ENCODE measurements at regions not wholly inside any gene's neighbourhood (a gene's known extent, or its start where the extent isn't known, plus 50 kb on each side); places are given as distances from the start of the nearest gene placed in this dataset.

DNA sequence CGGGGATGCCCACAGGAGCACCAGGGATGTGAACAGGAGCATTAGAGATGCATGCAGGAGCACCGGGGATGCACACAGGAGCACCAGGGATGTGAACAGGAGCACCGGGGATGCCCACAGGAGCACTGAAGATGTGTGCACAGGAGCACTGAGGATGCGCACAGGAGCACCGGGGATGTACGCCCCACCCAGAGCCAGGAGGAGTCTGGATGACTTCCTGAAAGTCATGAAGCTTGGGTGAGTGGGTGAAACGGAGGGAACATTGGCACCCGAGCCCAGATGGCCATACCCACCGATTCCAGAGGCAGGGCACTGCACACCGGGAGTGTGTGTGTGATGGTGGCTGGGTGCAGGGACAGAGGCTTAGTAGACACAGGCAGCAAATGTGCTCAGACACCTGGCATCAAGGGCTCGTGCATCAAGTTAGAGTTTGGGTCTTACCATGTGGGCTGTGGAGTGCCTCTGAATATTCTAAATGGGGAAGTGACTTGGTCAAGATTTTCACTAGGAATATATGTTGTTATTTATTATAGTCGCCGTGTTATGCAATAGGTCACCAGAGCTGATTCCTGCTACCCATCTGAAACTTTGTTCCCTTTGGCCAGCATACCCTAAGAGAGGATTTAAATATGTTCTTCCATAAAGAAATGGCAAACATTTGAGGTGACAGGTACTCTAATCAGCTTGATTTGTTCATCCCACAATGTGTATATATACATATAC is 365.8 kb upstream of the MYT1L start:
- H3K4me1 ChIP-seq = no peaks in the 10 kb centered on the region
- H3K27me3 ChIP-seq (ENCODE audit: low read depth) = no peaks in the 10 kb centered on the region
- no peak overlapping the region for H3K4me3 ChIP-seq
- in situ Hi-C loops (cut with MboI; ENCODE audit: low sequenced_read_pairs) = no loop called here
- no peaks in the 10 kb centered on the region for H3K9me3 ChIP-seq
- H3K36me3 ChIP-seq (replicated peaks) = no peaks in the 10 kb centered on the region
- DNase-seq (ENCODE audit: low spot score in 2 of 2) = no peak

DNA sequence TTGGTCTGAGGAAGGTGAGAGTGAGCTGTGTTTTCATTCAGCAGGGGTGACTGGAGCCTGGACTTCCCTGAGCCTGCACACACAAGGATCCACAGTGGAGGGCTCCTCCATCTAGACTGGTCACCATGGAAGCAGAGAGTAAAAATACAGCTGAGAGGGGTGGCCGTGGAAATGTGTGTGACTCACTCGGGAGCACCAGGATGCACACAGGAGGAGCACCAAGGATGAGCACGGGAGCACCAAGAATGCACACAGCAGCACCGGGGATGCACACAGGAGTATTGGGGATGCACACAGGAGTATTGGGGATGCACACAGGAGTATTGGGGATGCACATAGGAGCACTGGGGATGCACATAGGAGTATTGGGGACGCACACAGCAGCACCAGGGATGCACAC is 365.2 kb upstream of the MYT1L start:
- Histone ChIP-seq H3K4me3 (no peak overlapping the region), H3K36me3 (replicated peaks) (no peaks in the 10 kb centered on the region), H3K4me1 (no peaks in the 10 kb centered on the region), H3K9me3 (no peaks in the 10 kb centered on the region), H3K27me3 (ENCODE audit: low read depth) (no peaks in the 10 kb centered on the region)
- no peak for DNase-seq (ENCODE audit: low spot score in 2 of 2)
- in situ Hi-C loops (cut with MboI; ENCODE audit: low sequenced_read_pairs) = no loop called here

DNA sequence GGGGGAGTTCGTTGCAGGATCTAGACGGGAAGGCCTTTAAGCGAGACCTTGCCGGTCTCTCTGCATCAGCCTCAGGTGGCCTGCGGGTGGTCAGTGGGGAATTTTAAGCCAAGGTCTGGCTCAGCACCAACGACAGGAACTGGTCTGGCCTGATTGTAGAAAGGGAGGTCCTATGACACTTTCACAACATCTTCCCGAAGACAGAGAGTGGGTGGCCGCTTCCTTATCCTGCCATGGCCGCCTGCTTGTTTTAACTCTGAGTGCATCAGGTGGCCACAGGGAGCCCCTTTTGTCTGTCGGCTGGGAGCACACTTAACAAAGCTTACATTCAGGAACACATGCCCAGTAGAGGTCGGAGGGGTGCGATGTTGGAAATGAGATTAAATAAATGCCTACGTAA is 363.7 kb upstream of the MYT1L start:
- Histone ChIP-seq H3K4me1 (no peaks in the 10 kb centered on the region), H3K36me3 (replicated peaks) (no peaks in the 10 kb centered on the region), H3K27me3 (ENCODE audit: low read depth) (no peaks in the 10 kb centered on the region), H3K4me3 (no peak overlapping the region), H3K9me3 (no peaks in the 10 kb centered on the region)
- no peak for DNase-seq (ENCODE audit: low spot score in 2 of 2)
- in situ Hi-C loops (cut with MboI; ENCODE audit: low sequenced_read_pairs) = no loop called here

DNA sequence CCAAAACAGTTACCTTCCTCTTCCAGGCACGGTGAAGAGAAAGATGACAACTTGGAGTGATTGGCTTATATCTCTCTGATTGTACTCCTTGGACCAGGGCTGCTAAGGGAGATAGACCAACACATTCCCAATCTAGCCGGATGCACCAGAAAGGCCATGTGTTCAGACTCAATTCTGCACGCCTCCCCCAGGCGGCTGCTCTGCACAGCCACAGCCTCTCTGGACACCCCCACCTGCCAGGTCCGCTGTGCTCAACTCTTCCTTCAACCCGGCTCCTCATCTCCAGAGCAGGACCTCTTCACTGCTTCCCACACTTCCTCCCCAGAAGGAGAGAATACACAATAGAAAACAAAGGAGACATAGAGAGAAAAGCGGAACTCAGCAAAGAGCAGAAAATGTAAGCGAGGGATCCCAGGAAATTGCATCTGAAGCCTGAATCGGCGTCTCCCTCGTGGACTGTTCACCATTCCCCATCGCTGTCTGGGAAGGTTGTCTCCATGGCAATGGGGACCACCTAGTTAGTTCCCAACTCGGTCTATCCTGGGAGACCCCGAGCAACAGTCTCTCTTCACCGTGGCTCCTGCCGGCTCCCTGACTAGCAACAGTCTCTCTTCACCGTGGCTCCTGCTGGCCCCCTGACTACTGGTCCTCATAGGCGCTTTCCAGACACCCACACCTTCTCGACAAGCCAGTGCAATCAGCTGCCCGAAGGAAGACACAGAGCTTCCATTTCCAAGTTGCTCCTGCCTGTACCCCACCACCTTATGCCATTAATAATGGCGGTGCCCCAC is 361.7 kb upstream of the MYT1L start:
- Histone ChIP-seq H3K4me3 (no peak overlapping the region), H3K4me1 (no peaks in the 10 kb centered on the region), H3K36me3 (replicated peaks) (no peaks in the 10 kb centered on the region), H3K27me3 (ENCODE audit: low read depth) (no peaks in the 10 kb centered on the region), H3K9me3 (no peaks in the 10 kb centered on the region)
- in situ Hi-C loops (cut with MboI; ENCODE audit: low sequenced_read_pairs) = no loop called here
- no peak for DNase-seq (ENCODE audit: low spot score in 2 of 2)

DNA sequence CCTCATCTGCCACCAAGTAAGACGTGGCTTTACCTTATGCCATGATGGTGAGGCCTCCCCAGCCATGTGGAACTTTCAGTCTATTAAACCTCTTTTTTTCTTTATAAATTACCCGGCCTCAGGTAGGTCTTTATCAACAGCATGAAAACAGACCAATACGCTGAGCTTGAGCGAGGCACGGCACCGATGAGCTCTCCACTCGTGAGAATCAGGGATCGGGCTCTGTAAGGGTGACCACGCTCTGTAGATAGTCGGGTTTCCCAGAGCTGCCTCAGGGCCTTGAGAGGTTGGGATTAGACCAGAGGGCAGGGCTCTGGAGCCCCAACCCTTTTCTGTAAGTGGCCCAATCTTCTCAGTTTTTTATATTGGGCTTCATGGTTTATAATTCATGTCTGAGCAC is 360.3 kb upstream of the MYT1L start:
- Histone ChIP-seq H3K36me3 (replicated peaks) (no peaks in the 10 kb centered on the region), H3K4me3 (no peak overlapping the region), H3K9me3 (no peaks in the 10 kb centered on the region), H3K27me3 (ENCODE audit: low read depth) (no peaks in the 10 kb centered on the region), H3K4me1 (no peaks in the 10 kb centered on the region)
- DNase-seq (ENCODE audit: low spot score in 2 of 2) = no peak
- in situ Hi-C loops (cut with MboI; ENCODE audit: low sequenced_read_pairs) = no loop called here

DNA sequence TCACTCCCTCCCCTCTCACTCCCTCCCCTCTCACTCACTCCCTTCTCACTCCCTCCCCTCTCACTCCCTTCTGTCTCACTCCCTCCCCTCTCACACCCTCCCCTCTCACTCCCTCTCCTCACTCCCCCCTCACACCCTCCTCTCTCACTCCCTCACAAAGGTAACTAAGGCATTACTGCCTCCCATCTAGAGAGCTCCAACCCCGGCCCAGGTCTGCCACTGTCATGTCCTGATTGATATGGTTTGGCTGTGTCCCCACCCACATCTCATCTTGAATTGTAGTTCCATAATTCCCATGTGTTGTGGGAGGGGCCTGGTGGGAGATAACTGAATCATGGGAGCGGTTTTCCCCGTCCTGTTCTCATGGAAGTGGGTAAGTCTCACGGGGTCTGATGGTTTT is 359.9 kb upstream of the MYT1L start:
- in situ Hi-C loops (cut with MboI; ENCODE audit: low sequenced_read_pairs) = no loop called here
- DNase-seq (ENCODE audit: low spot score in 2 of 2) = no peak
- H3K4me3 ChIP-seq = no peak overlapping the region
- H3K4me1 ChIP-seq = no peaks in the 10 kb centered on the region
- no peaks in the 10 kb centered on the region for H3K36me3 ChIP-seq (replicated peaks)
- no peaks in the 10 kb centered on the region for H3K27me3 ChIP-seq (ENCODE audit: low read depth)
- H3K9me3 ChIP-seq = no peaks in the 10 kb centered on the region

DNA sequence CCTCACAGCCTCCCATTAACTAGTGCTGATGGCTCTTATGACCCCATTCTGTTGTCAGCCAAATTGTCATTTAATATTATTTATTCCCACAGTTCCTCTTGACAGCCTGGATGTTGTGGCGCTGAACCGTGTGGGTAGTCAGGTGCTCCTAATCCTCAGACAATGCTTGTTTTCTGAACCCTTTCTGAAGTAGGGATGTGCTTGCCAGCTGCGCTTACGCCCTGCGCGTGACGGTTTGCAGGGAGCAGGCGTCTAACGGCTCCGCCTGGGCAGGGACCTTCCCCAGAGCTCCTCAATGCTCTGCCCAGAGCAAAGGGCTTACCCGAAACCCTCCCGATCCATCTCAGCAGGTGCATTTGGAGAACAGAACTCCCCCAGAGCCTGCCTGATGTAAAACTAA is 358.2 kb upstream of the MYT1L start:
- Histone ChIP-seq H3K27me3 (ENCODE audit: low read depth) (no peaks in the 10 kb centered on the region), H3K36me3 (replicated peaks) (no peaks in the 10 kb centered on the region), H3K4me1 (no peaks in the 10 kb centered on the region), H3K9me3 (no peaks in the 10 kb centered on the region), H3K4me3 (no peak overlapping the region)
- in situ Hi-C loops (cut with MboI; ENCODE audit: low sequenced_read_pairs) = no loop called here
- DNase-seq (ENCODE audit: low spot score in 2 of 2) = no peak

DNA sequence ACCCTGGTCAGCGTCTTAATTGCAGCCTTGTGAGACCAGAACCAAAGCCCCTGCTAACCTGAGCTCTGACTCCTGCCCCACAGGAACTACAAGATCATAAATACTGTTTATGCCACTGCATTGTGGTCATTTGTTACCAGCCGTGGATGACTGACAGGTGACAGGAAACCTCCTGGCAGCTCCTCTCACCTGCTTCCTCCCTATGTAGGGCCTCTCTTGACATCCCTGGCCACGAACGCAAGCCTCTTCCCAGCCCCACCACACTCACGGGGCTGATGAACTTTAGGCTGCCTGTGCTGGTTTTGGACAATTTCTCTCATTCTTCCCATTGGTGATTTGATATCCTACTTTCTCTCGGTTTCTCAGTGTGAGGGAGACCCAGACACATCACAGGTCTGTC is 357.2 kb upstream of the MYT1L start:
- in situ Hi-C loops (cut with MboI; ENCODE audit: low sequenced_read_pairs) = no loop called here
- H3K9me3 ChIP-seq = no peaks in the 10 kb centered on the region
- DNase-seq (ENCODE audit: low spot score in 2 of 2) = no peak
- no peaks in the 10 kb centered on the region for H3K27me3 ChIP-seq (ENCODE audit: low read depth)
- H3K4me3 ChIP-seq = no peak overlapping the region
- H3K36me3 ChIP-seq (replicated peaks) = no peaks in the 10 kb centered on the region
- no peaks in the 10 kb centered on the region for H3K4me1 ChIP-seq

DNA sequence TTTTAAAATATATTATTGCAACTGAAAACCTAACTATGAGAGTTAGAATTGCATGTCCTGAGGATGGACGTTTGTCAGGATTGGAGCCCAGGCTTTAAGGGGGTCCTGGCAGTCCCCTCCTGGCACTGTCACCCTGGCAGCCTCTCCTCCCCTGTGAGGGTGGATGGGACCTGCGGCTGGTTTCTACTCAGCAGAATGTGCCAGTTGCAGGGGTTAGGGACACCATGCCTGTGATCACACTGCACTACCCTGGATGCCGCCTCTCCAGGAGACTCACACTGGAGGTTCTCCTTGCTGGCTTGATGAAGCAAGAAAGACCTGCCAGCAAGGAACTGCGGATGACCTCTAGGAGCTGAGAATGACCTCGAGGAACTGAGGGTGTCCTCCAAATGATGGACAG is 356.7 kb upstream of the MYT1L start:
- in situ Hi-C loops (cut with MboI; ENCODE audit: low sequenced_read_pairs) = no loop called here
- H3K4me3 ChIP-seq = no peak overlapping the region
- H3K36me3 ChIP-seq (replicated peaks) = no peaks in the 10 kb centered on the region
- H3K27me3 ChIP-seq (ENCODE audit: low read depth) = no peaks in the 10 kb centered on the region
- no peaks in the 10 kb centered on the region for H3K4me1 ChIP-seq
- DNase-seq (ENCODE audit: low spot score in 2 of 2) = no peak
- no peaks in the 10 kb centered on the region for H3K9me3 ChIP-seq

DNA sequence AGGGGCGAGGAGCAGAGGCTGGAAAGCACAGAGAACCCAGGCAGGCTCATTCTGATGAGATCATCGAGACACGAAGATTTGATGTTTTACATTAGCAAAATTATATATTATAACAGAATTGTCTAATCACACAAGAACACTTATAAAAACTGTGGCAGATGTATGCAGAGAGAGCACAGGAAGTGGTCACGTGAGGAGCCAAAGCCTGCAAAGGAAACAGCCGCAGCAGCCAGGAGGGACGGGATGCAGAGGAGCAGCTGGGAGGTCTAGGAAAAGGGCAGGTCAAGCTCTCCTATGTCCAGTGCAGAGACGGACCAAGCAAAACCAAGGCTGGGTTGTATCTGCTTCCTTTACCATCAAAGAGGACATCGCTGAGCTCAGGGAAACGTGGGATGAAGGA is 355.1 kb upstream of the MYT1L start:
- Histone ChIP-seq H3K27me3 (ENCODE audit: low read depth) (no peaks in the 10 kb centered on the region), H3K4me3 (no peak overlapping the region), H3K4me1 (no peaks in the 10 kb centered on the region), H3K9me3 (no peaks in the 10 kb centered on the region), H3K36me3 (replicated peaks) (no peaks in the 10 kb centered on the region)
- in situ Hi-C loops (cut with MboI; ENCODE audit: low sequenced_read_pairs) = no loop called here
- DNase-seq (ENCODE audit: low spot score in 2 of 2) = no peak

DNA sequence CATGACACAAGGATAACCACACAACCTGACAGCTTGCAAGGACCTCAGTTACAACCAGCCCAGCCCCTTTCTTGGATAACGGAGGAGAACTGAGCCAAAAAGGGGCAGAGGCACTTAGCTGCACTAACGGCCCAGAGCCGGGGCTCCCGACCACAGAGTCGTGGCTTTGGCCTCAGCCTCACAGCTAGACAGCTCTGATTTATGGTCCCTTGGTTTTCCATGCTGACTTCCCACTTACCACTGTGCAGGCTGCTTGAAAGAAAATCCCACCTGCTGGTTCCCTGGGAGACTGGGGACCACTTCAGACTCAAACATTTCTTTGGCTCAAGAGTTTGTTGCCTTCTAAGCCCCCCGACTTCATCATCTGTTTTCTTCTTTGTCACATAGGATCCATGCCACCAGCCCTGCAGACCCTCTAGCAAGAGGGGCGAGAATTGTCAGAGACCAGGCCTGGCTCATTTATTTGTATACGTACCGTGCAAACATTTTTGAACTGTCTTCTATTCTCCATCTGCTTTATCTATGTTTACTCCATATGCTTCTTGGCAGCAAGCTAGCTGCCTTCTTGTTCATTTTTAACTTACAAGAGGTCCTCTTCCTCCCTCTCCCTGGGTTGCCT is 352.6 kb upstream of the MYT1L start:
- Histone ChIP-seq H3K36me3 (replicated peaks) (no peaks in the 10 kb centered on the region), H3K27me3 (ENCODE audit: low read depth) (no peaks in the 10 kb centered on the region), H3K4me3 (no peak overlapping the region), H3K9me3 (no peaks in the 10 kb centered on the region), H3K4me1 (no peaks in the 10 kb centered on the region)
- in situ Hi-C loops (cut with MboI; ENCODE audit: low sequenced_read_pairs) = no loop called here
- DNase-seq (ENCODE audit: low spot score in 2 of 2) = no peak

DNA sequence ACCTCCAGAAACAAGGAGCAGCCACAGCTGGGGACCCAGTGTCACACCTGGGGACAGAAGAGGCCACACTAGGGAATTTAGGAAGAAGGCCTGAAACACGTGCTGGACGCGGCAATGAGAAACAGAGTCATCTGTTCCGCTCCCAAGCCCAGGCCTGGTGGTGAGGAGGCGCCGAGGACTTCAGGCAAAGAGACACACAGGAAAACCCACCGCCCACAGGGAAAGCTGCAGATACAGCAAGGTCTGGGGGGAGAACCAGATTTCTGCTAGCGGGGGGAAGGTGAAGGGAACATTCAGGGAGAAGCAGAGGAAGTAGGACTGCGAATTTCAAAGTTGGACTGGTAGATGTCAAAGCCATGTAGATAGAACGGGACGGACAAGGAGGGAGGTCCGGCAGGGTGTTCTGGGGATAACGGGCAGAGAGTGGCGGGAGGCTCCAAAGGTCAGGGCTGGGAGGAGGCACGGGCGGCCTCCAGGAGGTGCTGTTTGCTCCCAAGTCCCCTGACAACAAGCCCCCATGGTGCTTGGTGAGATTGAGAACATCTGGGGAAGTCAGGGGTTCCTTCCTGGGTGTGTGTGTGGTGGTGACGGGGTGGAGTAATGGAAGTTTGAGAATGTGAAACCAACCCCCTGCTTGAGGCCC is 351.7 kb upstream of the MYT1L start:
- no peaks in the 10 kb centered on the region for H3K36me3 ChIP-seq (replicated peaks)
- H3K4me1 ChIP-seq = no peaks in the 10 kb centered on the region
- no peaks in the 10 kb centered on the region for H3K9me3 ChIP-seq
- DNase-seq (ENCODE audit: low spot score in 2 of 2) = no peak
- no peak overlapping the region for H3K4me3 ChIP-seq
- in situ Hi-C loops (cut with MboI; ENCODE audit: low sequenced_read_pairs) = no loop called here
- no peaks in the 10 kb centered on the region for H3K27me3 ChIP-seq (ENCODE audit: low read depth)

DNA sequence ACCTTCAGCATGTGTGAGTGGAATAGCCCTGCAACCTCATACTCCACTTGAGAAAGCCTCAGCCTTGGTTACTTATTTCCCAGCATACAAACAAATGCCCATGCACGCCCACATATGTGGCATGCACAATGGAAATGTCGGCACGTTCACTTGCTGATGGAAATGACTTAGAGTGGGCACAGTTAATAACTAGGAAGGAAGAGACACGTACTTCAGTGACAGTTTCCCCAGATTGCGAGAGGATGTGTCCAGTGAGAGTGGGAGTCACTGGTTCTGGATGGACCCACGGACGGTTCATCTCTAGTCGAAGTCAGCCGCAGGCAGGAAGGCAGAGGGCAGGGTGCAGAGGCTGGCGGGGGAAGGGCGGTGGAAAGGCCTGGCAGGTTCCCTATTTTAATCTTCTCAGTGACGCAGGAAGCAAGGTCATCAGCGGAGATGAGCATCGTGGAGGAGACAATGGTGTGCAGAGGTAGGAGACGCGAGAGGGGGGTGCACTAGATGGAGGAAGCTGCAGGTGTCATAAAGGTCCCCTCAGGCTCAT is 350.7 kb upstream of the MYT1L start:
- Histone ChIP-seq H3K4me1 (no peaks in the 10 kb centered on the region), H3K27me3 (ENCODE audit: low read depth) (no peaks in the 10 kb centered on the region), H3K36me3 (replicated peaks) (no peaks in the 10 kb centered on the region), H3K4me3 (no peak overlapping the region), H3K9me3 (no peaks in the 10 kb centered on the region)
- DNase-seq (ENCODE audit: low spot score in 2 of 2) = no peak
- in situ Hi-C loops (cut with MboI; ENCODE audit: low sequenced_read_pairs) = no loop called here

DNA sequence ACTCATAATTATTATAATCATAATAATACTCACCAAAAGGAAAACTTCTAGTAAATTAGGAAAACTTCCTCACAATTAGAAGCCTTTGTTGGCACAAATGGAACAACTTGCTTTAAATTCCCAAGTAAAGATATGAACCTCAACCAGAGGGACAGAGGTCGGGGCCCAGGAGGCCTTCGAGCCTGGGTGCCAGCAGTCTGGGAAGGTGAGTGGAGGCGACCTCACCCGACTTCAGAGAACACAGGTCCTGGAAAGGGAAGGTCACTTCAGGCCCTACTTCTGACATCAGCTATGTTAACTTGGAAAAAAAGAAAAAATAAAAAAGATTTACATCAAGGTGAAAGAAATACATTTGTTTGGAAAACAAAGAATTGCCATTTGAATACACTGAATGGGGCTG is 350.0 kb upstream of the MYT1L start:
- H3K36me3 ChIP-seq (replicated peaks) = no peaks in the 10 kb centered on the region
- H3K4me3 ChIP-seq = no peak overlapping the region
- H3K27me3 ChIP-seq (ENCODE audit: low read depth) = no peaks in the 10 kb centered on the region
- H3K4me1 ChIP-seq = no peaks in the 10 kb centered on the region
- no peak for DNase-seq (ENCODE audit: low spot score in 2 of 2)
- H3K9me3 ChIP-seq = no peaks in the 10 kb centered on the region
- in situ Hi-C loops (cut with MboI; ENCODE audit: low sequenced_read_pairs) = no loop called here
